RWPE1 (cell line): ENCODE measurements at regions not wholly inside any gene's neighbourhood (a gene's known extent, or its start where the extent isn't known, plus 50 kb on each side); places are given as distances from the start of the nearest gene placed in this dataset.

Experiments used
- CTCF ChIA-PET: fragments of 350-600 bp; sonication (Branson Sonifier 250); formaldehyde crosslinking; extraction: SDS; loops from one replicate; lab custom pipeline; 2021; lab: Yijun Ruan, JAX
- POLR2A ChIA-PET: fragments of 400-600 bp; formaldehyde crosslinking; extraction: SDS; loops from one replicate; lab custom pipeline; 2020; ENCODE audit warnings: antibody characterized with exemption; ENCODE audit not compliant: low non-redundant PET; lab: Yijun Ruan, JAX
- DNase-seq: peaks from one replicate; pipeline ENCODE4 v3.0.0; 2012; ENCODE audit warnings: low spot score
- H3K27ac ChIP-seq: fragments of 450-650 bp; 2 replicates; pipeline ENCODE4 v1.5.1; 2017
- TF ChIP-seq, protein P1 (sequence below): fragments of 450-650 bp; conservative IDR thresholded peaks from 2 replicates; pipeline ENCODE4 v1.5.1; 2017; ENCODE audit warnings: low read depth, mild to moderate bottlenecking

DNA sequence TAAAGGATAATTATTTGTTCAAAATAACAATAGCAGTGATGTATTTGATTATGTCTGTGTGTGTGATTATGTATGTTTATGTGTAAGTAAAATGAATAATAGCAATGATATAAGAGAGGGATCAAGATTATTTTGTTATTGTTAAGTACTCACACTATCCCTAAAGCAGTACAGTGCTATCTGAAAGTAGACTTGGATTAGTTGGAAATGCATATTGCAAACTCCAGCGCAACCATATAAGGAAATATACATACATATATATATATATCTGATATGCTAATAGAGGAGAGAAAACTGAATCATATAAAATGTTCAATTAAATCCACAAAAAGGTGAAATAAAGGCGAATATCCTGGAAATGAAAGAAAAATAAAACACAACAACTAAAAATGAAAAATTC lies 268.4 kb downstream of the HINT1 start:
- ChIA-PET CTCF (no interaction called here), POLR2A (no interaction called here)
- DNase-seq: no peak
- TF ChIP-seq, protein P1, sequence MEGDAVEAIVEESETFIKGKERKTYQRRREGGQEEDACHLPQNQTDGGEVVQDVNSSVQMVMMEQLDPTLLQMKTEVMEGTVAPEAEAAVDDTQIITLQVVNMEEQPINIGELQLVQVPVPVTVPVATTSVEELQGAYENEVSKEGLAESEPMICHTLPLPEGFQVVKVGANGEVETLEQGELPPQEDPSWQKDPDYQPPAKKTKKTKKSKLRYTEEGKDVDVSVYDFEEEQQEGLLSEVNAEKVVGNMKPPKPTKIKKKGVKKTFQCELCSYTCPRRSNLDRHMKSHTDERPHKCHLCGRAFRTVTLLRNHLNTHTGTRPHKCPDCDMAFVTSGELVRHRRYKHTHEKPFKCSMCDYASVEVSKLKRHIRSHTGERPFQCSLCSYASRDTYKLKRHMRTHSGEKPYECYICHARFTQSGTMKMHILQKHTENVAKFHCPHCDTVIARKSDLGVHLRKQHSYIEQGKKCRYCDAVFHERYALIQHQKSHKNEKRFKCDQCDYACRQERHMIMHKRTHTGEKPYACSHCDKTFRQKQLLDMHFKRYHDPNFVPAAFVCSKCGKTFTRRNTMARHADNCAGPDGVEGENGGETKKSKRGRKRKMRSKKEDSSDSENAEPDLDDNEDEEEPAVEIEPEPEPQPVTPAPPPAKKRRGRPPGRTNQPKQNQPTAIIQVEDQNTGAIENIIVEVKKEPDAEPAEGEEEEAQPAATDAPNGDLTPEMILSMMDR: no peak
- no peak overlapping the region for H3K27ac ChIP-seq

DNA sequence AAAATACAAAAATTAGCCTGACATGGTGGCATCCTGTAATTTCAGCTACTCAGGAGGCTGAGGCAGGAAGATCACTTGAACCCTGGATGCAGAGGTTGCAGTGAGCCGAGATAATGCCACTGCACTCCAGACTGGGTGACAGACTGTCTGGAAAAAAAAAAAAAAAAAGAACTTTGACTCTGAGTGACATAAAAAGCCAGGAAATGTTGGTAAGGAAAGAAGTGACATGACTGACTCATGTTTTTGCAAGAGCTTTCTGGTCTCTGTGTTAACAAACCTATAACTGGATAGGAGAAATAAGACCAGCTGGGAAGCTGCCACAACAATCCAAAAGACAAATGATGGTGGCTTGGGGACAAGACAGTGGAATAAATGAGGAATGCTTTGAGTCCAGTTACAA lies 272.1 kb downstream of the HINT1 start:
- POLR2A ChIA-PET: no interaction called here
- CTCF ChIA-PET: interaction anchor here (1.1 kb wide), 1 partner anchor 21 kb away, joined by 3 read pairs; no protein-coding TSS in a partner anchor
- no peak for DNase-seq

DNA sequence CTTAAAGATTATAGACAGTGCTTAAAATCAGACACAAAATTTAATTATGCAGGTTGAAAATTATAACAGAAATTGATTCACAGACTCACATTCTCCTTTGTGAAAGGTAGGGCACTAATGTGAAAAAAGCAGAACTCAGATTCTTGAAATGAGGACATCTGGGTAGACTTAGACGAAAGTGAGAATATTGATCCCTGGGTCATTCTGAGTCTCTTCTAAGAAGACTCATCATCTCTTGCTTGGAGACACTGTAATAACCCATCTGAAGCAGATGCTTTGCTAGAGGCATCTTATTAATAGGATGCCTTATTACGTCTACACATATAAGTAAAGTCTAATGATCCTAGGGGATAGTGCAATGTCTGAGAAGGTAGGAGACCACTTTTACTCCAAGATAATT lies 274.4 kb downstream of the HINT1 start:
- DNase-seq: no peak
- TF ChIP-seq, protein P1: no peak
- CTCF ChIA-PET: no interaction called here
- POLR2A ChIA-PET: no interaction called here
- H3K27ac ChIP-seq: no peak overlapping the region

More for the DNA sequence above, 272.1 kb downstream of the HINT1 start:
- TF ChIP-seq, protein P1: no peak
- no peak overlapping the region for H3K27ac ChIP-seq

DNA sequence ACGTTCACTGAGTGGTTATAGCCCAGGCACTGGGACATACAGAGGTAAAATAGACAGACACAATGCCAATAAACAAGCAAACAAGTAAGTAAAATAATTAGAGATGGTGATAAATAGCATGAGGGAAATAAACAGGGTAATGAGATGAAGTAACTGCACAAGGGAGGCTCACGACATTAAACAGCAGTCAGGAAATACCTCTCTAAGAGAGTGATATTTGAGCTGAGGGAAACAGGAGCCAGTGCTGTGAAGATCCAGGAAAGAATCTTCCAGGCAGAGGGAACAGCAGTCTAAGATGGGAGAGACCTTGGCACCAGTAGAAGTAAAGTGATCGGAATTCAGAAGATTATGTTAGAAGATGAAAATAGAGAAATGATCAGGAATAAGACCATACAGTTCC lies 279.4 kb downstream of the HINT1 start:
- TF ChIP-seq, protein P1: no peak
- POLR2A ChIA-PET: no interaction called here
- DNase-seq: no peak
- H3K27ac ChIP-seq: no peak overlapping the region
- CTCF ChIA-PET: interaction anchor here (2.8 kb wide), 1 partner anchor 14 kb away, joined by 8 read pairs; no protein-coding TSS in a partner anchor

DNA sequence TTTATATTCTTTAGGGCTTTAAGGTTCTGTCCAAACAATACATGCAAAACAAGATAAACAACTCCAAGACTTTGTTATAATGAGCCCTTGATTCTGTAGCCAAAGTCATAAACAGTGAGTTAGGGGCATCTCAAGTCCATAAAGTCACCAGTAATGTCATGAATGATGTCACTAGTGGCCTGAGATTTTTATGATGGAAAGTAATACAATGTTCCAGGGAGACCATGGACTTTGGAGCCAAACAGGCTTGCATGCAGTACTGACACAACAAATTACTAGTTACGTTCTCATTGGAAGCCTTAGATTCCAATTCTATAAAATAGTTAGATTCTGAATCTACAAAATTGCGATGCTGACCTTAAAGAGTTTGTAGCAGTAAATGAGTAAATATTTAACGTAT lies 280.0 kb downstream of the HINT1 start:
- ChIA-PET POLR2A (no interaction called here), CTCF (interaction anchor here (2.8 kb wide), 1 partner anchor 14 kb away, joined by 8 read pairs; no protein-coding TSS in a partner anchor)
- H3K27ac ChIP-seq: no peak overlapping the region
- TF ChIP-seq, protein P1: no peak
- DNase-seq: no peak

DNA sequence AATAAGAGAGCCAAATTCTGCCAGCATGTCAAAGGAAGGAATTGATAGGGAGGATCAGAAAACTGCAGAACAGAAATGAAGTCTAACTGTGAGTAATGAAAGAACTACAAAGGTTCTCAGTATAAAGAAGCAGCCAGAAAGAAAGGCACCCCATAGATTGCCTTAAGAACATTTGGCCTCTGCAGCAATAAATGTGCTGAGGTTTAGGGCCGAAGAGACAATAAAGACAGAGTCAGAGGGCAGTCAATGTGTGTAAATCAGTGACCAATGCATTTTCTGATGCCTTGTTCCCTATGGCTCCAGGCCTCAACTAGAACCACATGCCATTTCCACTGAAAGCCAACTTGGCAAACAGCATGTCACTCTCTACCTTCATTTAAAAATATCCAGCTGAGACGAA lies 281.0 kb downstream of the HINT1 start:
- TF ChIP-seq, protein P1: no peak
- CTCF ChIA-PET: interaction anchor here (0.6 kb wide), 2 partner anchors 100 to 164 kb away, joined by 3 to 5 read pairs; no protein-coding TSS in a partner anchor

DNA sequence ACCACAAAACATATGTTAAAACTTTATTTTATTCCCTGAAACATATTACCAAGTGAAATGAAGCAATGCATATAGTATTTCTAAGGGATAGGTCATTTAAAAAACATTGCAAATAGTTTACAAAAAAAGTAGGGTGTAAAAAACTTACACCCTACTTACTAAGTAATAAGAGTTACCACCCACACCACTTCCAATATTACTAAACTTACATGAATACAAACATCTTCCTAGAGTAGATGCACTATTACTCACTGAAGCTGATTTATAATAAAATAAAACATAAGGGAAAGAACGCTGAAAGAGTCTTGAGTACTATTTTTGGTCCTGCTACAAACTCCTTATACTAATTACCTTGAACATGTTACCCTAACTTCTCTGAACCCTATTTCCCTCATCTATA lies 289.4 kb downstream of the HINT1 start:
- TF ChIP-seq, protein P1: no peak
- POLR2A ChIA-PET: no interaction called here
- no peak for DNase-seq
- CTCF ChIA-PET: interaction anchor here (0.7 kb wide), 1 partner anchor 506 kb away, joined by 3 read pairs; no protein-coding TSS in a partner anchor
- H3K27ac ChIP-seq: no peak overlapping the region

More for the DNA sequence above, 281.0 kb downstream of the HINT1 start:
- DNase-seq: no peak
- H3K27ac ChIP-seq: no peak overlapping the region
- POLR2A ChIA-PET: no interaction called here
